Esophagus muscularis mucosa (tissue), 4 donors: ENCODE measurements at regions not wholly inside any gene's neighbourhood (a gene's known extent, or its start where the extent isn't known, plus 50 kb on each side); places are given as distances from the start of the nearest gene placed in this dataset.

Experiments
- CTCF ChIP-seq, 3 experiments: fragments of 200-600 bp in 2 of 3; fragments of 450-650 bp in 1 of 3; sonication (generic) in 2 of 3; IDR thresholded peaks; one replicate each; pipeline ENCODE4 v1.5.1; 2017 to 2019; ENCODE audit warnings: antibody characterized with exemption in 3 of 3, mild to moderate bottlenecking in 2 of 3, moderate library complexity in 1 of 3
- EP300 ChIP-seq: sonication (generic); formaldehyde crosslinking; IDR thresholded peaks from one replicate; pipeline ENCODE4 v1.6.1; 2017; ENCODE audit warnings: antibody characterized with exemption
- POLR2A ChIP-seq: fragments of 450-650 bp; IDR thresholded peaks from one replicate; pipeline ENCODE4 v1.6.1; 2017; ENCODE audit warnings: antibody characterized with exemption, moderate library complexity, mild to moderate bottlenecking, low read depth
- POLR2AphosphoS5 ChIP-seq, 2 donors: sonication (generic); formaldehyde crosslinking; IDR thresholded peaks; one replicate each; pipeline ENCODE4 v1.6.1; 2017; ENCODE audit warnings: antibody characterized with exemption in 2 of 2

GRCh38 chr20:43821795-43822194 lies 92.9 kb upstream of the TOX2 start:
- TF ChIP-seq CTCF (IDR thresholded peaks at IDR 0.05): no peak
- no peak for TF ChIP-seq EP300
- TF ChIP-seq POLR2AphosphoS5 (IDR thresholded peaks at IDR 0.05): no peak
- no peak for TF ChIP-seq POLR2A
